Activated CD4-positive, alpha-beta T cell treated with anti-CD3 and anti-CD28 coated beads, Interleukin-2, Interleukin-4, amounts not matched to agents 100 ng/mL and 50 ng/mL, durations not matched to agents 16 hours and 8 hours (primary cell): ENCODE measurements at regions not wholly inside any gene's neighbourhood (a gene's known extent, or its start where the extent isn't known, plus 50 kb on each side); places are given as distances from the start of the nearest gene placed in this dataset.

Source experiments
- DNase-seq: peaks from one replicate; pipeline ENCODE4 v3.0.0-alpha.2; 2020; ENCODE audit warnings: low spot score

GRCh38 chr1:229971141-229971540, 95.9 kb upstream of the GALNT2 start:
- no peak for DNase-seq

GRCh38 chr1:229972600-229973296, 94.3 kb upstream of the GALNT2 start:
- DNase-seq: no peak

- DNase-seq: no peak
These were observed 93.8 kb upstream of the GALNT2 start for GRCh38 chr1:229973297-229973612.

GRCh38 chr1:229975047-229975446, 92.0 kb upstream of the GALNT2 start:
- no peak for DNase-seq

GRCh38 chr1:229980009-229980408, 87.0 kb upstream of the GALNT2 start:
- no peak for DNase-seq

GRCh38 chr1:229981736-229982135, 85.3 kb upstream of the GALNT2 start:
- DNase-seq: no peak

GRCh38 chr1:229984310-229984991, 82.6 kb upstream of the GALNT2 start:
- no peak for DNase-seq

GRCh38 chr1:229984992-229985612, 81.9 kb upstream of the GALNT2 start:
- DNase-seq: no peak

GRCh38 chr1:229985613-229986010, 81.4 kb upstream of the GALNT2 start:
- no peak for DNase-seq

GRCh38 chr1:229986737-229987337, 80.2 kb upstream of the GALNT2 start:
- no peak for DNase-seq

- no peak for DNase-seq
These were observed 79.1 kb upstream of the GALNT2 start for GRCh38 chr1:229987953-229988352.

- DNase-seq: no peak
These were observed 78.5 kb upstream of the GALNT2 start for GRCh38 chr1:229988534-229988933.

- no peak for DNase-seq
These were observed 77.3 kb upstream of the GALNT2 start for GRCh38 chr1:229989591-229990248.

GRCh38 chr1:229990326-229990725, 76.7 kb upstream of the GALNT2 start:
- no peak for DNase-seq

- no peak for DNase-seq
These were observed 75.9 kb upstream of the GALNT2 start for GRCh38 chr1:229991104-229991513.

GRCh38 chr1:229991724-229992333, 75.2 kb upstream of the GALNT2 start:
- no peak for DNase-seq

GRCh38 chr1:229993060-229993459, 74.0 kb upstream of the GALNT2 start:
- DNase-seq: no peak

- DNase-seq: no peak
These were observed 73.1 kb upstream of the GALNT2 start for GRCh38 chr1:229993894-229994293.

GRCh38 chr1:229999004-229999670, 67.9 kb upstream of the GALNT2 start:
- no peak for DNase-seq

- no peak for DNase-seq
These were observed 66.4 kb upstream of the GALNT2 start for GRCh38 chr1:230000493-230001184.
